MV-4-11 (cell line): ENCODE measurements at regions not wholly inside any gene's neighbourhood (a gene's known extent, or its start where the extent isn't known, plus 50 kb on each side); places are given as distances from the start of the nearest gene placed in this dataset.
"Not testable (repeated sequence)": the region's sequence is repeated elsewhere in the genome, so short reads cannot be mapped to it uniquely, and the experiment has no call there.

Experiments used
- DNase-seq: peaks from one replicate; lab custom pipeline; 2025; lab: John Stamatoyannopoulos, UW

DNA sequence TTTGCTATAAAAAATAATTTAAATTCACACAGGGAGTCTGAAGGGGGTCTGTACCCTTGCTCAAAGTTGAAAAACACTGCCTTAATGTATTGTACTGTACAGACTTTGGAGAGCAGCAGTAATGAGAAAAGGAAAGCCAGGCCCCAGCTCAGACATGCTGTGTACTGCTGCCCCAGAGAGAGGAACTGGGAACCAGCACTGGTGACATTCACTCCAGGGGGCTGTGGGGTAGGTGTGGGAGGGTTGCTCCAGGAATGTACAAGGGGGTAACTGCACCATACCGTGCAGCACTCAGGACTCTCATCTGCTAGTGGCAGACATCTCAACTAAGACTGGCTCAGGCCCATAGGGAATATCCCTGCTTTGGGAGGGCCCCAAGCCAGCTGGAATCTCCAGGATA, 146.0 kb upstream of the RMP24 start:
- no peak for DNase-seq

DNA sequence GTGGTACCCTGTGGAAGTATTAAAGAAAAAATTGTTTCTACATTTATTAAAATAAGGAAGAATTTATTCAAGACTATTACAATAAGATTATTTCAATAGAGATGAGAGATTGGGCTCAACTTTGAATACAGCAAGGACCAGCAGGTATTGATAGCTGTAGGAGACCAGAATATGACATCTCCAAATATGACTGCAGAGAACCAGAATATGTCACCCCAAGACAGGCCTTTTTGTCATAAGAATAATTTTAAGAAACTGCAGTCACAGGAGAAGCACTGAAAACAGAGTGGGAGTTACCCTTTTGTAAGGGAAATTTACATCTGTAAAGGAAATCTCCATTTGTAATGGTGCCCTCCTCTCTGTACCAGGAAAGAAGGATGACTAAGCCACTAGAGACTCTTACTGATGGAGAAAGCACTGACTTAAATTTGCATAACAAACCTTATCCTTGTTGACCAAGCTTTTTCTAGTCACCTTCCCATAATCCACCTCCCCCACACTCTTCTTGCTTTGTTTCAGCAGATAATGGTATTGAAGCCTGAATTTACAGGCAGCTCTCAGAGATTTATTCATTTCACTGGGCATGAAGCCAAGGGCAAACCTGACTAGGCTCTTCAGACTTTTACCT, 145.1 kb upstream of the RMP24 start:
- no peak for DNase-seq

DNA sequence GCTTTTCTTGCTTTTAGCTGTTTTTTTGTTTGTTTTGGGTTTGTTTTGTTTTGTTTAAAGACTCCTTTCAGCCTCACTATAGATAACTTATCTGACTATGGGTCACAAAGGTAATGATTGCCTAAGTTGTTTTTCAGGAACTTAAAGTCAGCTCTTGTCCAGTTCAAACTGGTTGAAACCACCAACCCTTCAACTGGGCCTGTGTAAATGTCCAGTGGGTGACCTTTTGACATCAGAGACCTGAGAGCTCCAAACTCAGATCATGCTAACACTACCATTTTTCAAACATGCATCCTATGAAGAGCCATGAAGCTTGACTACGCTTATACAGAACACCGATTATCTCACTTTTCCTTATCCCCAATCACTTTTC, 144.6 kb upstream of the RMP24 start:
- no peak for DNase-seq

DNA sequence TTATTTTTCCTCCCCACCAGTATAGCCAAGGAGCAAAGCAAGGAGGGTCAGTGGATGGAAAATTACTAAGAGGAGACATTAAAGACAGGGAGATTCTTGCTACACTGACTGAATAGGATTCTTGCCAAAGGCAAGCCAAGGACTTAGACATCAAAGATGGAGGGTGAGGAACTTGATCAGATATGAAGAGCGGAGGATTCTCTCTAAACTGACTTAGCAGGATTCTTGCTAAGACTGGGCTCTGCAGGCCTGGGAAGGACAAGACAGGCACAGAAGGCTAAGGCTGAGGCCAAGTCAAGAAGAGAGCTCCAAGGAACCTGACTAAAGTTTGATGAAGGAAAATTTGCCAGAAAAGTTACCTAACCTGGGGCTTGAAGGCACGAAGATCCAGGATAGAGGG, 143.9 kb upstream of the RMP24 start:
- DNase-seq: no peak

DNA sequence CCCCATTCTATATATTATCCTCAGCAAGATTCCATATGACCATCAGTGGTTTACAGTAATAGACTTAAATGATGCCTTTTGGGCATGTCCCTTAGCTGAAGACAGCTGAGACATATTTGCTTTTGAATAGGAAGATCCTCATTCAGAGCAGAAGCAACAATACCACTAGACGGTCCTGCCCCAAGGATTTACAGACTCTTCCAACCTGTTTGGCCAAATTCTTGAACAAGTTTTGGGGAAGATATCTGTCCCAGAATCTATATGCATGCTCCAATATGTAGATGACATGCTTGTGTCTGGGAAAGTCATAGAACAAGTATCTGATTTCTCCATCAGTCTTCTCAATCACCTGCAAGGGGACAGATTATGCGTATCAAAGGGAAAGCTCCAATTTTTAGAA, 137.1 kb upstream of the RMP24 start:
- DNase-seq: no peak

DNA sequence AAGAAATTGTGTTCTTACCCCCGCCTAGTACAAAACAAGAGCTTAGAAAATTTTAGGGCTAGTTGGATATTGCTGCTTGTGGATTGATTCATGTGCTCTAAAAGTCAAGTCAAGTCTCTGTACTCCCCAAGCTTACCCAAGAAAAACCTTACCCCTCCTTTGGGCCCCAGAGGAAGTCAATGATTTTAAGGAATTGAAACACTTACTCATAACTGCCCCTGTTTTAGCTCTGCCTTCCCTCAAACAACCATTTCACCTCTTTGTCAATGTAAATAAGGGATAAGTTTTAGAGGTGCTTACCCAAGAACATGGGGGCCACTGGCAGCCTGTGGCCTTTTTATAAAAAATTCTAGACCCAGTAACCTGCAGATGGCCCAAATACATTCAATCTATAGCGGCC, 136.6 kb upstream of the RMP24 start:
- DNase-seq: peak; percentile 90

DNA sequence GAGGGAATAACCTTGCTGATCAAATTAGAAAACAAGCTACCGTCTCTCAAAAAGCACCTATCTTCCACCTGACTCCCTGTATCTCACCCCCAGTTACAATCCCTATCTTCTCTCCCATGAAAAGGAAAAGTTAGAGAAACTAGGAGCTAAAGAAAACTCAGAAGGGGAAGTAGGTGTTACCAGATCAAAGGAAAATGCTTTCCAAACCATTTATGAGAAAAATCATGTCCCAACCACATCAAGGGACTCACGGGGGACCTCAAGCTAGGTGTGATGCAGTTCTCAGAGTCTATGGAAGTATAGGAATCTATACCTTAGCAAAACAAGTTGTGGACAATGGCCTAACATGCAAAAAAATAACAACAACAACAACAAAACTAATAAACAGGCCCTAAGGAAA, 135.5 kb upstream of the RMP24 start:
- DNase-seq: no peak

DNA sequence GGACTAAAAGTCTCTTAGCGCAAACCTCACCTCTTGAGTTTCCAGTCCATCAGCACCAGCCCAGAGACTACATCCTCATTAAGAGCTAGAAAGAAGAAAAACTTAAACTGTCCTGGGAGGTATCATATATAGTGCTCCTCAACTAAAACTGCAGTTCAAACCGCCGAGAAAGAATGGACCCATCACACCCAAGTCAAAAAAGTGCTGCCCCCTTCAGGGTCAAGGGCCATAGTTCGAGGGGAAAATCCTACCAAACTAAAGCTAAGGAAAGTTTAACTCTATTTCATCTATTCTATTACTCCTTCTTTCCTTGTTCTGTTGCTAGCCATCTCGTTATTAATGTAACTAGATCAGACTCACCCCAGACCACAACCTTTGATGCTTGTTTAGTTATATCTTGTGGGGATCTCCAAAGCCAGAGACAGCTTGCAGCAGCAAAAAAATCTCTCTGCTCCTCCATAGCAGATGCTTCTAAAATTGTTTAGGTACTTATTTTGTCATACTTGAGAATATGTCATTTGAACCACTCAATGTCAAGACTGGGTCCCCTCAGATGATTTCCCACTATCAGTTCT, 134.5 kb upstream of the RMP24 start:
- DNase-seq: no peak

DNA sequence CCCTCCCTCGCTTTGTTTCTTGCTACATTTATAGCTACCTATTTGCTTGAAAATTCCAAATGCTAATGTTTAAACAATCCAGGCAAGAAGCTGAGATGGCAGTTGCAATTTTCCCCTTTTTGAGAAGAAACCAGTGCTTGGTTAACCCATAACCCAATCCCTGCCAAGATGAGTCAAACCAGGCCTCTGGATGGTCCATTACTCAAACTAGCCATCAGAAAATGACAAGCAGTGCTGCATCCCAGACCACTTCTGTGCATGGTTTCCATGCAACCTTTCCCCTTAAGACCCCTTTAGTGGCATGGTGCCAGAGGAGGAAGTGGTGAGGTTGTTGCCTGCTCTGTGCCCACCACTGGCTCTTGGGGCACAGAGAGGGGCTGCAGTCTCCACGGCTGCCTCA, 131.2 kb upstream of the RMP24 start:
- DNase-seq: no peak

DNA sequence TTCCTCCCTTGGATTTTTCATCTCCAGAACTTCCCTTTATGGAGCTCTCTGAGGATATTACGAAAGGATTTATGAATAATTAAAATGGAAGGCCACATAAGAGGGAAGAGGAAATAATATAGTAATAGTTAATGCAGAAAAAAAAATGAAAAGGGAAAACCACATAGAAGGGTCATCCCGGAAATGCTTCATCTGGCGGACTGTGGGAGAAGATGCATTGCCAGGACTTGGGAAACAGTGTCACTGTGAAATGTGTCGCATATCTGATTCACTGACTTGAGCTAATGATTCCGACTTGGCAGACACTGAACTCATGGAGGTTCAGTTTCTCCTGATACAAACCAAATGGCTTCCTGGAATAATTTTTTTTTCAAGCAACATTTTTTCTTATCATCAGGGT, 129.9 kb upstream of the RMP24 start:
- DNase-seq: no peak

DNA sequence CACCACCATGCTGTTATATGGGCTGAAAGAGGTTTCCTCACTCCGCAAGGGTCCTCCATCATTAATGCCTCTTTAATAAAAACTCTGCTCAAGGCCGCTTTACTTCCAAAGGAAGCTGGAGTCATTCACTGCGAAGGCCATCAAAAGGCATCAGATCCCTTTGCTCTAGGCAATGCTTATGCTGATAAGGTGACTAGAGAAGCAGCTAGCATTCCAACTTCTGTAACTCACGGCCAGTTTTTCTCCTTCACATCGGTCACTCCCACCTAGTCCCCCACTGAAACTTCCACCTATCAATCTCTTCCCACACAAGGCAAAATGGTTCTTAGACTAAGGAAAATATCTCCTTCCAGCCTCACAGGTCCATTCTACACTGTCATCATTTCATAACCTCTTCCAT, 124.2 kb upstream of the RMP24 start:
- not testable (repeated sequence) for DNase-seq

DNA sequence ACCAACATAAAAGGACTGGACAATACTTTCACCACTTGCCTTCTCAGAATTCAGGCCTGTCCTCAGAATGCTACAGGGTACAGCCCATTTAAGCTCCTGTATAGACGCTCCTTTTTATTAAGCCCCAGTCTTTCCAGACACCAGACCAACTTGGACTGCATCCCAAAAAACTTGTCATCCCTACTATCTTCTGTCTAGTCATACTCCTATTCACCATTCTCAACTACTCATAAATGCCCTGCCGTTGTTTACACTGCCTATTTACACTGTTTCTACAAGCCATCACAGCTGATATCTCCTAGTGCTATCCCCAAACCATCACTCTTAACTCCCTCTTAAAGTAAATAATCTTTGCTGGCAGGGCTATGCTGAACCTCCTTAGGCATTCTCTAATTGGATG, 123.2 kb upstream of the RMP24 start:
- DNase-seq: not testable (repeated sequence)

DNA sequence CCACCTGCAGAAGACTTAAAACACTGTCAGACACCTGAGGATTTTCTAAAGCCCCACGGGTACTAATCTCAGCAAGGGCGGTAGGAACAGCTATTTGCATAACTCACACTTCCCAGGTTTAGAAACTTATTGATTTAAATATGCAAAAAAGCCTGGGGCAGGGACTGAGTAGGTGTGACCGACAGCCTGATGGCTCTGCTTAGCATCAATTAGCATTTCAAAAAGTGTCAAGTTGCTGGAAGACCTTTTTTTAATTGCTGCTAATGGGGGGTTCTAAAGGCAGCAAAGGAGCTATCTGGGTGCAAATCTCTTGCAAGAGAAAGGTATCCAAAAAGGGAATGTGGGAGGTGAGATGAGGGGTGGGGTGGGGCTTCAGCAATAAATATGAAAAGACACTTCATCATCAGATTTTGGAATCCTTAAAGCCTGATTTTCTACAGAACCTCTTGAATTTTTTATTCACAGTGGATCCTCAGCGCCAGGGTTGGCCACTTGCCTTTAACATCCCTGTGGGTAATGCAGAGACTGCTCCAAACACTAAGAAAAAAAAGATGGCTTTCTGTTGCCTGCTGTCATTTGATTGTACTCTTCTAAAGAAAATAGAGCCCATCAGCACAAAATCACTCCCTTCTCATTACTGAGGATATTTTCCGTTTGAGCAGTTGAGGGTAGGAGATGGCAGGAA, 121.1 kb upstream of the RMP24 start:
- no peak for DNase-seq

DNA sequence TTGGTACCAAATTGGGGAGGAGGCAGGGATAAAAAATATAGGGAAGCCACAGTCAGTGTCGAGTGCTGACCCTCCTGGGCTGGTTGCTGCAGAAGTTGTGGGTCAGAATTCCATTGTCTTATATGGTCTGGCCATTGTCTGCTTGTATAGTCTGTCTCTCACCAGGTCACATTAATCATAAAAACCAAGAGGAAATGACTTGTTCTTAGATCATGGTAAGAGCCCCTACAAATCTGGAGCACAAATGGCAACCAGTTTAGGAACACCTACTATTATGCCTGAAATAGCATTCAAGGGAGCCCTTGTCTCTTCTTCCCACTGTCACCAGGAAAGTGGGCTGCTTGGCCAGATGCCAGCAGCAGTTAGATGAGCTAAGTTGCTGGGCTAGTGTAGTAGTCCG, 119.7 kb upstream of the RMP24 start:
- DNase-seq: no peak

DNA sequence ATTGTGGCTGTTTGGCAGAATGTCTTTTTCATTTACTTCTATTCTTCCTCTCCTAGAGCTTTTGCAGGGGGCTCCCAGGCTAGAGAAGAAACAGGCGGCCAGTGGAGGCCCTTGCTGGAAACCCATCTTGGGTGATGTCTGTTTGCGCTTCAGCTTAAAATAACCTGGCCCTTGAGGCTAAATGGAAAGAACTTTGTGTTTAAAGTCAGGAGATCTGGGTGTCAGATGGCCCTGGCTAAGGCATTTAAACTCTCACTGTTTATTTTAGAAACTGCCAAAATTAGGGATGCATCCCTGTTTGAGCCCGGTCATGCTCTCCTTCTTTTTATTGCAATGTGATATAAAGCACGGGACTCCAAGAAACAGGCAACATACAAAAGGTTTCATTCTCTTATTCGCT, 118.4 kb upstream of the RMP24 start:
- DNase-seq: no peak

DNA sequence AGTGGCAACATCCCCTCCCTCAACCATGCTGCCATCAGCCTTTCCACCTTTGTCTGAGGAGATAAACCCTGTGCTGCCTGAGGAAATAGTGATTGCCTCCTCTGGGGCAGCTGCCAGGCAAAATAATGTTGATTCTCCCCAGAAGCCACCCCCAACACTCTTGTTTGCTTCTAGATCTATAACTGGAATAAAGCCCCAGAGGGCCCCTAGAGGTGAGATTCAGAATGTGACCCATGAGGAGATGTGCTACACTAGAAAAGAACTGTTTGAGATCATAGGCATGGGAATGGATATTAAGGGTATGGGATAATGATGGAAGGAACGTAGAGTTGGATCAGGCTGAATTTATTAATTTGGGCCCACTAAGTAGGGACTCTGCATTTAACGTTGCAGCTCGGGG, 116.3 kb upstream of the RMP24 start:
- DNase-seq: no peak

DNA sequence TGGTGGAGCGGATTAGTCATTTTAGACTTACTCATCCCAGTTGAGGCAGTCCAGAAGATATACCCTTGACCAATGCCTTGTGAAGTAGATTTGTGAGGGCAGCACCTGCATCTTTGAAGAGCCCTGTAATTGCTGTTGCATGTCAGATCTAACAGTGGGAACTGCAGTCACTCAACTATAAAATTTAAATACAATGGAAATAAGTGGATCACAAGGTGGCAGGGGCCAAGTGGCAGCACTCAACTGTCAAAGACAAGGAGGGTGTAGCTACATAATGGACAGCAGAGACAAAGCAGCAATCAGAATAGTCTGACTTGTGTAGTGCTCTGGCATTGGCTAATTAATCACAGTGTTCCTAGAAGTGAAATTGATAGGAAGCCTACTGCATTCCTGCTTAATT, 115.8 kb upstream of the RMP24 start:
- not testable (repeated sequence) for DNase-seq

DNA sequence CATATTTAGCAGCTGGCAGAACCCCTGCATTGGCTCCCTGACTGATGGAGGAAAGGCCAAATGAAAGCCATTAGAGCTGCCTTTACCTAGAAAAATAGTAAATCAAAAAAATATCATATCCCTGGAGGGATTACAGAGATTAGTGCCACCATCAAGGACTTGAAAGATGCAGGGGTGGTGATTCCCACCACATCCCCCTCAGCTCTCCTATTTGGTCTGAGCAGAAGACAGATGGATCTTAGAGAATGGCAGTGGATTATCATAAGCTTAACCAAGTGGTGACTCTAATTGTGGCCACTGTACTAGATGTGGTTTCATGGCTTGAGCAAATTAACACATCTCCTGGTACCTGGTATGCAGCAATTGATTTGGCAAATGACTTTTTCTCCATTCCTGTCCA, 114.9 kb upstream of the RMP24 start:
- DNase-seq: not testable (repeated sequence)

DNA sequence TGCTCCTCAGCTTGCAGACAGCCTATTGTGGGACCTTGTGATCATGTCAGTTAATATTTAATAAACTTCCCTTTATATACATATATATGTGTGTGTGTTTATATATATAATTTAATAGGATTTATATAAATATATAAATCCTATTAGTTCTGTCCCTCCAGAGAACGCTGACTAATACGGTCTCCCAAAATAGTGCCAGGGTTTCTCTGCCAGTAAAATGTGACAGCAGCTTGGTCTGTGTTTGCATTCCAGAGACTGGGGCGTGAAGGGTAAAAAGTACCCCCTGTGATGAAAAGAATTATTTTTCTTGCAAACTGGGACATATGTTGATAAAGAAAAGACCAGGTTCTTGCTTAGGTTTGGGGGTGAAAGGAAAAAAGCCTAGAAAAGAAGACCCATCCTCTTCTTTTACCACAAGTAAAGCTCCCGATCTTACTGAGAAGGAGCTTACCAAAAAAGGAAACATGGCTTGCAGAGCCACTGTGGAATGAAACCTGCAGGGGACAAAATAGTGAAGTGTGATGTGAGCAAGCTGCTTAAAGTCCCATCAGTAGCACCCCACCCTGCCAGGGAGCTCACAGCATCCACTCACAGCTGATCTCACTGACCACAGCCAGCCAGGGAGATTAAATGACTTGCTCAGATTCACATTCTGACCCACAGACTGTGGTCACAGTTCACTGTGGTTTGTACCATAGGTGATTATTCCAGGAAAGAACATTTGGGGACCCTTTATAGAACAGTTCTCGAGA, 110.9 kb upstream of the RMP24 start:
- DNase-seq: peak; percentile 37

DNA sequence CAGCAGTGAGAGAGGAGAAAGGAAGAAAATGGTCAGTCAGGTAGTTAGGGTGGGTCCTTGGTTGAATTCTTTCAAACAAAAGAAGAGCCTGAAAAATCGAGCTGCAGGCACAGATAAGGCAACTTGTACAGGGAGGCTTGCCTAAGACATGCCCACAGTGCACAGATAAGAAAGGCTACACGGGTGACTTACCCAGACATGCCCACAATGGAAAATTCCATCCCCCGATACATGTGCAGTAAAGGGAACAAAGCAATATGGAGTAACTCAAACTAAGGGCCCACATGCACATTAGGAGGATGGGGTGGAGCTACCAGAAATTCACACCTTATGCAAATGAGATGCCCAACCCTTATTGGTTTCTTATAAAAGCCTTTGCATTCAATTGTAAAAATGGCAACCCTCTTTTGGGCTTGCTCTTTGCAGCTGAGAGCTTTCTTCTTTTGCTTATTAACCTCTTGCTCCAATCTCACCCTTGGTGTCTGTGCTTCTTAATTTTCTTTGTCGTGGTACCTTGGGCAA, 110.3 kb upstream of the RMP24 start:
- DNase-seq: peak; percentile 17

DNA sequence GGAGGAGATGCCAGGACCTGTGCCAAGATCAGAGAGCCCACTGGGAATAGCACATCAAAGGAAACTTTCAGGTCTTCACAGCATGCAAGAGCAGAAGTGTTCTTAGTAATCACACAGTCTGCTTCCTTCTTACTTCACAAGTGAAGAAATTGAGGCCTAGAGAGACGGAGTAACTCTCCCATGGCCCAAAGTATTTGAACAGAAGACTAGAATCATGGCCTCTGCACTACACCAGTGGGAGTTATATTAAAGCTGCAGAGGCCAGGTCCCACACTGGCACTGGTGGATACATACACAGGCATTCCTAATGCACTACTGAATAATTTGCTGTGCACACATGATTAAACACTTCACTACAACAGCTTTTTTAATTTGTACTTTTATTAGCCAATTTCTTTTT, 107.6 kb upstream of the RMP24 start:
- DNase-seq: no peak

DNA sequence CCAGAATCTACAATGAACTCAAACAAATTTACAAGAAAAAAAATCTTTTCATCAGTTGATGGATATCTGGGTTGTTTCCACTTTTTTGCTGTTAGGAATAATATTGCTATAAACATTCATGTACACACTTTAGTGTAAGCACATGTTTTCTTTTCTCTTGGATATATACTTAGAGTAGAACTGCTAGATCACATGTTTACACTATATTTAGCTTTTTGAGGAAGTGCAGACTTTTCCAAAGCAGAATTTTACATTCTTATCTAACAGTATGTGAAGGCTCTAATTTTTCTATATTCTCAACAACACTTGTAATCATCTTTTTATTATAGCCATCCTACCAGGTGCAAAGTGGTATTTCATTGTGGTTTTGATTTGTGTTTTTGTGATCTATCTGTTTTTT, 103.6 kb upstream of the RMP24 start:
- peak; percentile 9 for DNase-seq

DNA sequence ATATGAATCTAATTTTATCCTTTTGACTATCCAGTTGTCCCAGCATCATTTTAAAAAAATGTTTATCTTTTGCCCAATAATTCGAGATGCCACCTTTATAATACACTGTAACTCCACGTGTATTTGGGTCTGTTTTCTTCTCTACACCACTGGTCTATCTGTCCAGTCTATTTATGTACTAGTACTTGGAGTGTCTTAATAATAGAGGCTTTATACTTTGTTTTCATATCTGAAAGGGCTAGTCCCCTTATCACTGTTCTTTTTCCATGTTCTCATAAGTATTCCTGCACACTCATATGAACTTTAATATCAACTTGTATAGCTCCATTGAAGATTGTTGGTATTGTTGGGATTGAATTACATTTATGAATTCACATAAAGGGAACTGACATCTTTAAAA, 101.1 kb upstream of the RMP24 start:
- DNase-seq: no peak
